NCI-H345 treated with DMSO at 0.1 percent for 48 hours (cell line): ENCODE measurements at regions not wholly inside any gene's neighbourhood (a gene's known extent, or its start where the extent isn't known, plus 50 kb on each side); places are given as distances from the start of the nearest gene placed in this dataset.
"Not testable (repeated sequence)": the region's sequence is repeated elsewhere in the genome, so short reads cannot be mapped to it uniquely, and the experiment has no call there.

Experiments
- DNase-seq: peaks from one replicate; lab custom pipeline; 2025; ENCODE audit not compliant: unreplicated experiment; lab: John Stamatoyannopoulos, UW

DNA sequence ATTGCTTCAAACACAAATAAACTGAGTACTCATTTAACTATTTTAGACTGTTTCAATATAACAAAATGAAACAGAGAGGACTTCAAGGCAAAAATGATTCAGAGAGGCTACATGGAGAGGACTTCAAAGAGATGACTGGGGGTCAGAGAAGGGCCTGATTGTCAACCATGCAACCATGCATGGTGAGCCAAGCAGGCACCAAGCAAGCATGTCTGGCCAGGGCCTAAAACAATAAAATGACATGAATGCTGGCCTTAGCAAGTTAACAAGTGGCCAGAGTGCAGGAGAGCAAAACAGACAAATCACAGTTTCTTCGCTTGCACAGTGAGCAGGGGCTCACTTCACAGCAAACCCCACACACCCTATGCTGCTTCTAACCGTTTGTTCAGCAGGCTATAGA is 356.5 kb upstream of the MTPN start:
- DNase-seq = no peak

DNA sequence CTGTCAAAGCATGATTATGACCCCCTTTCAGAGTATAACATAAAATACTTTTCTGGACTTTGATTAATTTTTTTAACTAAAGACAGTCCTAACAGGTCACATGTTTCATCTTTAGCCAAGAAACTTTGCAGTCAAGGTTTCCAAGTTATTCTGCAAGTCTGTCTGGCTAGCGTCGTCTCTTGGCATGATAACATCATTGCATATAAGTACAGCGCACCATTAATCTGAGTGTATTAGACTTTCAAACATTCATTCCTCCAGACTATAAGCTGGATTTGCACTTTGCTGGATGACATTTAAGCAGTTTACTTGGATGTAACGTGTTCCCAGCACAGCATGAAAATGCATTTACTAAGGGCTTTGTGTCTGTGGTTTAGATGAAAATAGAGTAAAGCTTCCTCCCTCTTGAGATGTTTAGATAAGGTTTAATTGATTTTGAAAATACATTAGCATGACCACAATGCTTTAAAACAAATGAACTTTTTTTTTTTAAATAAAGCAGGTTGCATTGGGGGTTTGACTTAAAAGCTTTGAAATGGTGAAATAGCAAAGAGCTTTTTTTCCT is 349.0 kb upstream of the MTPN start:
- no peak for DNase-seq

DNA sequence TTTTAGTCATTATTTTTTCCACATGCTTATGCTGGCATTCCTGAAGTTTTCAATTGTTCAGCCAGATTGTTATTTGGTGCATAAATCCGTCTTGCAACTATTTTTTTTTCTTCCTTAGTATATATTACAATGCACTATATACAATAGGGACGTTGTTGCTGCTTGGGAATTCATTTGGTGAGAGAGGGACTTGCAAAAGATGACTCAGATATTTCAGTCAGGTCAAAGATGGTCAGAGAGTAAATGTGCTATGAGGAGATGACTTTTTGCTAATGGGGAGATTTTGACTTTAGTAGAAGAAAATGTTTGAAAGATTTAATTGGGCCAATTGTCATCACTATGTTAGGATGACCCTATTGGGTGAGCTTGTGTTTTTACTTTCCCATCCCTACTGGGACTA is 348.4 kb upstream of the MTPN start:
- DNase-seq = no peak

DNA sequence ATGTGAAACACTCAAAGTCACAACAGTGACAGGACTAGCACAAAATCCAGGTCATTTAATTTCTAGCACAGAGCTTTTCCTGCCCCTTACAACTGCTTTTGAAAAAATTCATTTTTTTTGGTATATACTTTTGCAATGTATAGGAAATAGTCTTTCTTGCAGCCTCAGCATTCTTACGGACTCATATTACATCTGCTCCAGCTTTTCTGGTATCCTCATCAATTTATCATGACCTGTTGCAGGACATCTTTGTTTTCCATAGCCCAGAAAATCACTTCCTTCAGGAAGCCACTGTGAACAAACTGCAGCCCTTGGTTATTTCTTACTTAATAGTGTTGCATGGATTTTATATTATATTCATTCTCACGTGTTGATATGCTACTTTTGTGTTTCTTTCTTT is 347.9 kb upstream of the MTPN start:
- no peak for DNase-seq

DNA sequence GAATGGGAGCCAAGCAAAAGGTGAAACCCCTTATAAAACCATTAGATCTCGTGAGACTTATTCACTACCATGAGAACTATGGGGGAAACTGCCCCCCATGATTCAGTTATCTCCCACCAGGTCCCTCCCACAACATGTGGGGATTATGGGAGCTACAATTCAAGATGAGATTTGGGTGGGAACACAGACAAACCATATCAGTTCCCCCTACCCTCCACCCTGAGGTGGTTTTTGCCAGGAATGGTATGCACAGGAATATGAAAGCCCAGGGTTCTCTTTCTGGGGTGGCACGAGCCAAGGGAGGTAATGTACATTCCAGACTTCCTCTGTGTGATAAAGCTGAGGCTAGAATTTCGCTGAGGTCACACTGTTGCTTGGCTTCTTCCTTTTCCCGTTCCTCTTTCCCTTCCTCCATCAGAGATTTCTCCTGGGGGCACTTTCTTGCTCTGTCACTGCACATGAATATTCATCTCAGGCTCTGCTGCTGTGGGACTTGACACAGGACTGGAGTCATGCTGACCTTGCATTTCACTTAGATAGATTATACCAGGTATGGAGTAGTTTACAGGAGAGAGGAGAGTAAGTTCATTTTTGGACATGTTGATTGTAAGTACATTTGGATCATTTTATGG is 347.0 kb upstream of the MTPN start:
- DNase-seq = no peak

DNA sequence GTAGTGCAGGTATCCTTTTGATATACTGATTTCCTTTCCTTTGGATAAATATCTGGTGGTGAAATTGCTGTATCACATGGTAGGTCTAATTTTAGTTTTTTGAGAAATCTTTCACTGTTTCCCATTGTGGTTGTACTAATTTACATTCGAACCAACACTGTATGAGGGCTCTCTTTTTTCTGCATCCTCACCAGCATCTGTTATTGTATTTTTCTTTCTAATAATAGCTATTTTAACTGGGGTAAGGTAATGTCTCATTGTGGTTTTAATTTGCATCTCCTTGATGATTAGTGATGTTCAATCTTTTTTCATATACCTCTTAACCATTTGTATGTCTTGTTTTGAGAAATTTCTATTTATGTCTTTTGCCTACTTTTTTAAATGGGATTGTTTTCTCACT is 335.4 kb upstream of the MTPN start:
- DNase-seq = no peak

DNA sequence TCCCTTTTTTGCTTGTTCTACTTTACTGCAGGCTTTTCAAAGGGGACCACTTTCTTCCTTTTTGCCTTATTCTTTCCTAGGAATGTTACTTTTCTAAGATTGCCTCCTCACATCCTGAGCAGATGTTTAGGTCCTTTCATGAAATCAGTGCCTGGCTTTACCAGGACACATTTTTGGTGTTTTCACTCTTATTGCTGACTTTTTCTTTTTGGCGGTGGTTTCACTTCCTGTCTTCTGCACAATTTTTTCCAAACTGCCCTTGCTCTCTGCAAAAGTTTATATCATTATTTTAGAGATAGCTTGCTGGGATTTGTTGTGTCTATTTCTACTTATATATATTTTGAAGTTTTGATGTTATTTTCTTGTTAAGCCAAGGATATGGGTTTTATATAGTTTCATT is 332.2 kb upstream of the MTPN start:
- DNase-seq = no peak

DNA sequence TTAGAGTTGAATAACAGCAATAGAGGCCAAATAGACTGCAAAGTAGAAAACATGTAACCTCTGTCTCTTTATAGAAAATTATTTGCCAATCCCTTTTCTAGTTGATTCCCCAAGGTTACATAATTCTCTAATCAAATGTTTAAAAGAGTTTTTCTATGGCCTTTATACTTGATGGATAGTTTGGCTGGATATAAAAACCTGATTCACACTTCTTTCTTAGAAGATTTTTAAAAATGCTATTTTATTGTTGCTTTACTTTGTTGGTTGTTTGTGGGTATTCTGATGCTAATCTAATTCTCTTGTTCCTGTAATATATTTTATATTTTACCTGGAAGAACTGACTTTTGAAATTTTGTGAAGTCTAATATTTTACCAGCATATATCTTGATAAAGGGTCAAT is 331.1 kb upstream of the MTPN start:
- DNase-seq = no peak

DNA sequence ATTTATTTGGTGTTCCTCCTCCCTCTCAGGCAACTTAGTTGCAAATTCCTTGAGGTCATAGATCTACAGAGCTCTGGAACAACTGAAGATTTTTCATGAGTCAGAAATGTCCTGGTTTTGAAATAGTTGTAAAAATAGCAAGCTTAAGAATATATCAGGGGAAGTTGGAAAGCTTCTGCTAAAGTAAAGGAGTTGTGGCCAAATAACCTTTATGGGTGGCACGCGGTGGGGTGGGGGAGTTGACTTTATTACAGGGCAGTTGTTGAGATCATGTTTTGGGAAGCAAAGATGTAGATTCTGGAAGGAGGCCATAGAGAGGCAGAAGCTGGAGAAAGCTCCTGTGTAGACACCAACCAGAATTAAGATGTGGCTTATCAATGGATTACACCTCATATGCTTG is 326.0 kb upstream of the MTPN start:
- DNase-seq = no peak

DNA sequence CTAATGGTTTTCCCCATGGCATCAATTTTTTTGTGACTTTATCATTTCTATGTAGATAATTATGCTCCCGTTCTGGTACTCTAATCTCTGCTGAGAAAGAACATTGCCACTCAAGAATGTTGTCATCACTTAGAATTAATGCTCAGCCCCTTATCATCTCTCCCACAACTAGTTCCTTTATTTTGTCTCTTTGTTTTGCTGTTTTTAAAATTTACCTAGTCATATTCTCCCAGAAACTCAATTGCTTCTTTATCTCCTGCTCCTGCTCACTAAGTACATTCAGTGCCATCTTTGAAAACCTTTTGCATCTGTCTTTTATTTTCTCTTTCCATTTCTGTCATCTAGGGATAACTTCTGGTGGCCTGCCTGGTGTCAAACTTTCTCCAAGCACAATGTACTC is 324.9 kb upstream of the MTPN start:
- DNase-seq = no peak

DNA sequence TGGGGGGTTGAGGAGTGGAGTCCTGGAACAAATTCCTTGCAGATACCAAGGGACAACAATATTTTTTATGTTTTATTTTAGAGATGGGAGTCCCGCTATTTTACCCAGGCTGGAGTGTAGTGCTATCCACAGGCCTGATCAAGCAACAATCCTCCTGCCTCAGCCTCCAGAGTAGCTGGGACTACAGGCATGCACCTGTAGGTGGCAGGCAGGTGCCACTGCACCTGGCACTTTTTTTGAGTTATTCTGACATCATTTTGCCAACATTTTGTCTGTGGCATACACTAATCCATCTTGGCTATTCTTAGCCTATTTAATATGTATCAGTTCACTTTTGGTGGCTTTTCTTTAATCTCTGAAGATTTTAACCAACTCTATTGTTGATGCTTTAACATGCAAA is 317.8 kb upstream of the MTPN start:
- no peak for DNase-seq

DNA sequence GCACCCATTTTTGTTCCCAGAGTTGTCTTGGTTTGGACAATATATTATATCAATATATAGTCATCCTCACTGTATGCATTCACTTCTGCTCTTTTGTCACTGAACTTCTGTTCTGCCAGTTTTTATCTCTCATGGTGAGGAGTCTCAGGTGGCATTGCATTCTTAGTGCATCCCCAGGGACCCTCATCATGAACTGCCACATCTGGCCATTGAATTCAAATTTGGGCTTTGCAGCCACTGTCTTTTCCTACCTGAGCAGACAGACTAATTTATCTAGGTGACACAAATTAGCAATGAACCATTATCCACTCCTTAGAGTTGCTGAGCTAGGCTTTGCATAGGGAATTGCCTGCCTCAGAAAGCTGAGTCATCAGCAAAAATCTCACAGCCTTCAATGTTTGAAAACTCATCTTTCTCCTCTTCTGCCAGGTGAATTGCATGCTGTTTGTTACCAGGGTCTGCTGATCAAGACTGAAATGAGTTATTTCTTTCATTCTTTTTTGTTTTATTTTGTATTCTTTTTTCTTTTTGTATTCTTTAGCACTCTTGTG is 316.8 kb upstream of the MTPN start:
- no peak for DNase-seq

DNA sequence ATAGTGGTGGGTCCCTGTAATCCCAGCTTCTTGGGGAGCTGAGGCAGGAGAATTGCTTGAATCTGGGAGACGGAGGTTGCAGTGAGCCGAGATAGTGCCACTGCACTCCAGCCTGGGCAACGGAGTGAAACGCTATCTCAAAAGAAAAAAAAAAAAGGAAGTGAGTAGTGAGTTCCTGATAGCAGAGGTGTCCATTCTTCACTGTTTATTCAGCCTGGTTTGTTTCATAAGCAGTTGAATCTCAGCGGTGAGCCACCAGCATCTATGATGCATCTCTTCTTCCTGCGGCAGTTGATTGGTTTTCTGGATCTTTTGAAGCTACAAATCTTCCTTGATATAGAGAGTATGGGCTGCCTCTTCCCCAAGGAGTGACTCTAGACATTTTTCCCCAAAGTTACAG is 316.1 kb upstream of the MTPN start:
- no peak for DNase-seq

DNA sequence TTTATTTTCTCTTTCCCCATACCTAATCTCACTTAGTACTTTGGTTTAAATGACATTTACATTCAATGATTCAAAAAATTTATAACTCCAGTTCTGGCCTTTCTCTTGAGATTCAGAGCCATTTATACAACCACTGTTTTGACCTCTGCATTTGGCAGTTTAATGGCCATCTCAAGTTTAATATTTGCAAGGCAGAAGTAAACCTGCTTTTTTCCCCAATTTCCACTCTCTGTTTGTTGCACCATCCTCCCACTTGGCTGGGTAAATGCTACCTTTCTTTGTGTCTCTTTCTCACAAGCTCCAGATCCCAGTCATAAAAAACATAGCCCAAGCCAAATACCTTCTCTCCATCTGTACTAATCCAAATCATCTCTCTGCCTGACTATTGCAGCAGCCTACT is 315.2 kb upstream of the MTPN start:
- DNase-seq = no peak

DNA sequence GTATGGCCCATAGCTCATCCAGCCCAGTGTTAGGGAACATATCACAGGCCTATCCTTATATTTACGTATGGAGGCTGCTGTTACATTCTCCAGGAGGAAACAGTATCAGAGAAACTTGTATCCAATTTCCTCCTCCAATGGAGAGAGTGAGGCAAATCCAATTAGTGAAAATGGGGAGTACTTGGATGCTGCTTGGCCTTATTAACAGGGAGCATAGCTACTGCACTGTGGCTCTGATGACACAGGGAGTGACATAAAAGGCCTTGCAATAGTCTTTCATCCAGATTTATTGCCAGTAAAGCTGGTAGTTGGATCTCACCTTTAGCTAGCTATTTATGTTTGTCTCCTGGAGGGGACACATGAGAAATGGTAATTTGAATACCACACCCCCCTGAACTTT is 313.2 kb upstream of the MTPN start:
- DNase-seq = no peak

DNA sequence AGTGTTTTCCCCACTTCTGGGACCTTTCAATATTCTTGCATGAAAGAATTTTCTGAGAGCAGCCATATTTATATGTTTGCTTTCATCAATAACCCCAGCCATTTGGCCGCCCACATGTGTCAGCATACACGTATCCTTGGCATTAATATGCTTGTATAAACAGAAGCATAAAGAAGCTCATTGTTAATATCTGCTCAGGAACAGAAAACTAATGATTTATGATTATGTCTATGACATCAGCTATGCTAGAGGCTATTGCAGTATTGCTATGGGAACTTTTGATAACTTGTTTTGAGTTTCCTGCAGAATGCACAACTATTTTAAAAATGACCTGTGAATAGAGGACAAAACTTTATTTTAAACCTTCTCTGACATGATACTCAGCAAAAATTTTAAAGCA is 300.9 kb upstream of the MTPN start:
- DNase-seq = no peak

DNA sequence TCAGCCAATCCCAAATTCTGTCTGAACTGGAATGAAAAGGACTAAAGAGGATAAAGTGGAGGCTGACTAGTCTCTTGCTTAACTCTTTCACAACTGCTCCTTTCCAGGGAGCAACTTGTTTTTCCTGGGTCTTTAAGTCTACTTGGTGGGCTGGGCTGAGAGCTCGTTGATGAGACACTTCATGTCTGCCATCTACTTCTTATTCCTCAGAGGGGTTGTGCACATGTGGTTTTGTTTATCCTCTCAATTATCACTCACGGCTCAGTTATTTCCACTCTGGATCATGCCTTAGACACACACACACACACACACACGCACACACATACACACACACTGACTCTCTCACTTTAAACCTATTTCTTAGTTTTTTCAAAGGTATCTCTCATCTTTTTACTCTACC is 298.6 kb upstream of the MTPN start:
- DNase-seq = no peak

DNA sequence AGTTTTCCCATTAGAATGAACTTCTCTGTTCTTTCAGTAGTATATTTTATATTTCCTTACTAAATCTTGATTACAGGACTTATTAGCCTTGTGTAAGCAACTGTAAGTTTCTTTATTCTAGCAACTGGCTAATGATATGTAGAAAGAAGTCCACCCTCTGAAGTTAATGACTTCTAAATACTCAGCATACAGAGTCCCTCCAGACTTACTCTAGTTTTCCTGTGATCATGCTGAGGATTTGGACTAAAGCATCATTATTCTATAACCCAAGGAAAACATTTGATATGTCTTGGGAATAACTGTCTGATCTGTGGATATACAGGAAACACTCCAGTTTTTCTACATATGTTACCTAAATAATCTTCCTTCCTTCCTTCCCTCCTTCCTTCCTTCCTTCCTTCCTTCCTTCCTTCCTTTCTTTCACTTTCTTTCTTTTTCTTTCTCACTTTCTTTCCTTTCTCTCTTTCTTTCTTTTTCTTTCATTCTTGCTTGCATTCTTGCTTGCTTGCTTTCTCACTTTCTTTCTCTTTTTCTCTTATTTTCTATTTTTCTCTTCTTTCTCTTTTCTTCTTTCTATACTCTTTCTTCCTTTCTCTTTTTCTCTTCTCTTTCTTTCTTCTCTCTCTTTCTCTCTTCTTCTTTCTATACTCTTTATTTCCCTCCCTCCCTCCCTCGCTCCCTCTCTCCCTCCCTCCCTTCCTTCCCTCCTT is 297.6 kb upstream of the MTPN start:
- no peak for DNase-seq

DNA sequence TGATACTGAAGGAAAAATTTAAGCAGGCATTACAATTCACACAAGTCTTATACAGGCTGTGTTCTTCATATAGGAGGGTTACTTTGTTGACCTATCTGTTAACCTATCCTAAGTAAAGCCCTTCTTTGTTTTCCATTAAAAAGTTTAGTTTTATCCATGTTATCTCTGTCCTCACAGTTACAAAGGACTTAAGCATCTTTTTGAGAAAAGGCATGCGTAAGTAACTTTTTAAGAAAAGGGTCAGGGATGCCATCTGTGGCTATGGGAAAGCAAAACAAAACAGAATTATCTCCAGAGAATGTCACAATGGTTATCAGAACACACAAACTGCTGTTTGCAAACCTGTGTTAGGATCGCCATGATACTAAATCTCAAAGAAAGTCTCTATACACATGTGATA is 295.8 kb upstream of the MTPN start:
- no peak for DNase-seq

DNA sequence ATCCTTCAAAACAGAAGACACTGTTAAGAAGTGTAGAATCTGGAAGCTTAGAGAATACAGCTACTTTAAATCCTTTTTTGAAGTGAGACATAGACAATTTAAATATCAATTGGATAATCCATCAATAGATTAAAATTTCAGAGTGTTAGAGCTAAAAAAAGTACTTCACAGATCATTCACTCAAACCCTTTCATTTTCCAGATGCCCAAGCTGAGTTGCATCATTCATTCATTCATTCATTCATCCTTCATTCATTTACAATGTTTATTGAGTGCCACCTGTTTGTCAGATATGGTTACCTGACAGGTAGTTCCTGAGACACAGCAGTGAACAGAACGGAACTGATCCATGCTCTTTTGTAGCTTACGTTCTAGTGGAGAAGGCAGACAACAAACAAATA is 290.7 kb upstream of the MTPN start:
- no peak for DNase-seq

DNA sequence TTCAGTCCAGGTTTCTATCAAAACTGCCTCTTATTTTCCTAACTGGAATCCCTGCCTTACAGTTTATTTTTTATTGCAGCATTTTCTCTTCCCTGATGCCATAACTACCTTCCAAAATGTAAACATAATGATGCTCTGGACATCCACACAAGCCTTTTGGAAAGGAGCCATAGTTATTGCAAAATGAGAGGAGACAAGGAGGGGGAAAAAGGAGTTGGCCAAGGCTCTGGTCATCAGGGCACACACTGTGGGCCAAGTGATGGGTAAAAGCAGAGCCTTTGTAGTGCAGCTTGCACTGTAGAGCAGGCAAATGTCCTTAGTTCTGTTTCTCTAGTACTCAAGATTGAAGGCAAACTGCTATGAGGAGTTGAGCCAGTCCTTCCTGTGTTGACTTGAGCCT is 289.3 kb upstream of the MTPN start:
- no peak for DNase-seq

DNA sequence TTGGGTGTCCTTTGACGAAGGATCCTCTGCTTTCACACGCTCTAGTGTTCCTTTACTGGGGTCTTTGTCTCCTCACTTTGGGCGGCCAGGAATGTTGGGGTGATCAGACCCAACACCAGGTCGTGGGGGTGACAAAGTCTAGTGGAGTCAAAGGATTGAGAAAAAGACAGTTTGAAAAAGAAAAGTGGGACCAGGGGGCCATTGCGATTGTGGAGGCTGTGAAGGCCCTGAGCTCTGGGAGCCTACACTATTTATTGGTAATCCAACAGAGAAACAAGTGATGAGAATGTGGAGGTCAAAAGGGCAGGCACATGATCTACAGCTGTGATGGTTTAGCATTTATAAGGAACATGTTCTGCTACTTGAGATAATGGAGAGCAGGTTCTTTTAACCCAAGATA is 287.1 kb upstream of the MTPN start:
- not testable (repeated sequence) for DNase-seq
